Stimulated activated CD4-positive, alpha-beta T cell treated with anti-CD3 and anti-CD28 coated beads, Interleukin-1b, Interleukin-23, amount 100 ng/mL, for 4 hours (primary cell): ENCODE measurements at regions not wholly inside any gene's neighbourhood (a gene's known extent, or its start where the extent isn't known, plus 50 kb on each side); places are given as distances from the start of the nearest gene placed in this dataset.
"Not testable (repeated sequence)": the region's sequence is repeated elsewhere in the genome, so short reads cannot be mapped to it uniquely, and the experiment has no call there.

Experiments
- DNase-seq, 2 donors: peaks; one replicate each; pipeline ENCODE4 v3.0.0-alpha.2; 2020; ENCODE audit warnings: low read depth in 2 of 2

- DNase-seq: not testable (repeated sequence)
Observed at GRCh38 chr7:6938284-6938683, 112.2 kb upstream of the CCZ1B start.

- not testable (repeated sequence) for DNase-seq
Observed at GRCh38 chr7:6939126-6939525, 113.1 kb upstream of the CCZ1B start.

GRCh38 chr7:6939896-6940295, 113.8 kb upstream of the CCZ1B start:
- DNase-seq: not testable (repeated sequence)

GRCh38 chr7:6946873-6947272, 120.8 kb upstream of the CCZ1B start:
- not testable (repeated sequence) for DNase-seq

- DNase-seq: not testable (repeated sequence)
Observed at GRCh38 chr7:6950231-6950630, 124.2 kb upstream of the CCZ1B start.

GRCh38 chr7:6951553-6951952, 125.5 kb upstream of the CCZ1B start:
- not testable (repeated sequence) for DNase-seq

GRCh38 chr7:6953138-6953797, 127.2 kb upstream of the CCZ1B start:
- not testable (repeated sequence) for DNase-seq

- not testable (repeated sequence) for DNase-seq
Observed at GRCh38 chr7:6953798-6954181, 127.7 kb upstream of the CCZ1B start.

- not testable (repeated sequence) for DNase-seq
Observed at GRCh38 chr7:6955385-6955784, 129.3 kb upstream of the CCZ1B start.

GRCh38 chr7:6955990-6956566, 130.0 kb upstream of the CCZ1B start:
- DNase-seq: not testable (repeated sequence)

GRCh38 chr7:6958371-6958770, 132.3 kb upstream of the CCZ1B start:
- not testable (repeated sequence) for DNase-seq

GRCh38 chr7:6959942-6960341, 133.9 kb upstream of the CCZ1B start:
- DNase-seq: not testable (repeated sequence)

GRCh38 chr7:6962871-6963270, 136.8 kb upstream of the CCZ1B start:
- not testable (repeated sequence) for DNase-seq

- peak; percentile 25 to 46 for DNase-seq
Observed at GRCh38 chr7:6965051-6965450, 139.0 kb upstream of the CCZ1B start.

- DNase-seq: not testable (repeated sequence)
Observed at GRCh38 chr7:6970180-6970579, 144.1 kb upstream of the CCZ1B start.

- DNase-seq: not testable (repeated sequence)
Observed at GRCh38 chr7:6974876-6975275, 148.8 kb upstream of the CCZ1B start.

- not testable (repeated sequence) for DNase-seq
Observed at GRCh38 chr7:6975346-6975745, 149.3 kb upstream of the CCZ1B start.

GRCh38 chr7:6977368-6977767, 151.3 kb upstream of the CCZ1B start:
- not testable (repeated sequence) for DNase-seq

- not testable (repeated sequence) for DNase-seq
Observed at GRCh38 chr7:6978326-6978725, 152.3 kb upstream of the CCZ1B start.

GRCh38 chr7:6979456-6979855, 153.4 kb upstream of the CCZ1B start:
- DNase-seq: not testable (repeated sequence)

- DNase-seq: not testable (repeated sequence)
Observed at GRCh38 chr7:6982375-6982774, 156.3 kb upstream of the CCZ1B start.

GRCh38 chr7:6986892-6987291, 160.8 kb upstream of the CCZ1B start:
- not testable (repeated sequence) for DNase-seq

- DNase-seq: not testable (repeated sequence)
Observed at GRCh38 chr7:6988608-6989007, 162.5 kb upstream of the CCZ1B start.
